Panc1 (cell line): ENCODE measurements at regions not wholly inside any gene's neighbourhood (a gene's known extent, or its start where the extent isn't known, plus 50 kb on each side); places are given as distances from the start of the nearest gene placed in this dataset.

Source experiments
- TCF7L2 ChIP-seq: IDR thresholded peaks from 2 replicates; pipeline ENCODE4 v1.6.1; 2011; ENCODE audit warnings: mild to moderate bottlenecking, low read depth, low read length, inconsistent platforms
- TF ChIP-seq, protein P1 (sequence below): fragments of 450-650 bp; IDR thresholded peaks from 2 replicates; pipeline ENCODE4 v1.5.1; 2017; ENCODE audit warnings: mild to moderate bottlenecking
- TF ChIP-seq, protein P2 (sequence below), 2 experiments: IDR thresholded peaks; 2 replicates each; pipeline ENCODE4 v1.6.1; 2011 to 2012; ENCODE audit warnings: low read depth in 2 of 2, control low read depth in 1 of 2, low read length in 1 of 2, mild to moderate bottlenecking in 1 of 2, moderate library complexity in 1 of 2; ENCODE audit not compliant: insufficient read depth in 1 of 2

DNA sequence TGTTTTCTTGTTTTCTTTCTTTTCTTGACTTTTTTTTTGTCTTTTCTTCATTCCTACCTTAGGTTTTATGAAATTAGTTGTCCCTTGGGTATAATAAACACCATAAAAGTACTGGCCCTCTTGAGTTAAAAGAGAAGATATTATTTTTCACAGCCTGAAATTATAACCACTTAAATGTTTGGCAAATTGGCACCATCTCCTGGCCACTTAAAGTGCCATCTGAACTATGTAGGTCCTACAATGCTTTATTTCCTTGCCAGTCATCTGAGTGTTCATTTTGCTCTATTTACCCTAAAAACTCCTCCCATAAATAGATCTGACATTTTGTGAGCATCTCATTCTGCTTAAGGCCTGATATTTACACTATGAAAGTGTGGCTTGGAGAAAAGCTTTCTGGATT, 98.9 kb upstream of the PRKCQ start:
- TF ChIP-seq, protein P1, sequence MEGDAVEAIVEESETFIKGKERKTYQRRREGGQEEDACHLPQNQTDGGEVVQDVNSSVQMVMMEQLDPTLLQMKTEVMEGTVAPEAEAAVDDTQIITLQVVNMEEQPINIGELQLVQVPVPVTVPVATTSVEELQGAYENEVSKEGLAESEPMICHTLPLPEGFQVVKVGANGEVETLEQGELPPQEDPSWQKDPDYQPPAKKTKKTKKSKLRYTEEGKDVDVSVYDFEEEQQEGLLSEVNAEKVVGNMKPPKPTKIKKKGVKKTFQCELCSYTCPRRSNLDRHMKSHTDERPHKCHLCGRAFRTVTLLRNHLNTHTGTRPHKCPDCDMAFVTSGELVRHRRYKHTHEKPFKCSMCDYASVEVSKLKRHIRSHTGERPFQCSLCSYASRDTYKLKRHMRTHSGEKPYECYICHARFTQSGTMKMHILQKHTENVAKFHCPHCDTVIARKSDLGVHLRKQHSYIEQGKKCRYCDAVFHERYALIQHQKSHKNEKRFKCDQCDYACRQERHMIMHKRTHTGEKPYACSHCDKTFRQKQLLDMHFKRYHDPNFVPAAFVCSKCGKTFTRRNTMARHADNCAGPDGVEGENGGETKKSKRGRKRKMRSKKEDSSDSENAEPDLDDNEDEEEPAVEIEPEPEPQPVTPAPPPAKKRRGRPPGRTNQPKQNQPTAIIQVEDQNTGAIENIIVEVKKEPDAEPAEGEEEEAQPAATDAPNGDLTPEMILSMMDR, result no peak
- TF ChIP-seq, protein P2, sequence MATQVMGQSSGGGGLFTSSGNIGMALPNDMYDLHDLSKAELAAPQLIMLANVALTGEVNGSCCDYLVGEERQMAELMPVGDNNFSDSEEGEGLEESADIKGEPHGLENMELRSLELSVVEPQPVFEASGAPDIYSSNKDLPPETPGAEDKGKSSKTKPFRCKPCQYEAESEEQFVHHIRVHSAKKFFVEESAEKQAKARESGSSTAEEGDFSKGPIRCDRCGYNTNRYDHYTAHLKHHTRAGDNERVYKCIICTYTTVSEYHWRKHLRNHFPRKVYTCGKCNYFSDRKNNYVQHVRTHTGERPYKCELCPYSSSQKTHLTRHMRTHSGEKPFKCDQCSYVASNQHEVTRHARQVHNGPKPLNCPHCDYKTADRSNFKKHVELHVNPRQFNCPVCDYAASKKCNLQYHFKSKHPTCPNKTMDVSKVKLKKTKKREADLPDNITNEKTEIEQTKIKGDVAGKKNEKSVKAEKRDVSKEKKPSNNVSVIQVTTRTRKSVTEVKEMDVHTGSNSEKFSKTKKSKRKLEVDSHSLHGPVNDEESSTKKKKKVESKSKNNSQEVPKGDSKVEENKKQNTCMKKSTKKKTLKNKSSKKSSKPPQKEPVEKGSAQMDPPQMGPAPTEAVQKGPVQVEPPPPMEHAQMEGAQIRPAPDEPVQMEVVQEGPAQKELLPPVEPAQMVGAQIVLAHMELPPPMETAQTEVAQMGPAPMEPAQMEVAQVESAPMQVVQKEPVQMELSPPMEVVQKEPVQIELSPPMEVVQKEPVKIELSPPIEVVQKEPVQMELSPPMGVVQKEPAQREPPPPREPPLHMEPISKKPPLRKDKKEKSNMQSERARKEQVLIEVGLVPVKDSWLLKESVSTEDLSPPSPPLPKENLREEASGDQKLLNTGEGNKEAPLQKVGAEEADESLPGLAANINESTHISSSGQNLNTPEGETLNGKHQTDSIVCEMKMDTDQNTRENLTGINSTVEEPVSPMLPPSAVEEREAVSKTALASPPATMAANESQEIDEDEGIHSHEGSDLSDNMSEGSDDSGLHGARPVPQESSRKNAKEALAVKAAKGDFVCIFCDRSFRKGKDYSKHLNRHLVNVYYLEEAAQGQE (IDR thresholded peaks at IDR 0.05; ENCODE audit: insufficient read depth in 1 of 2, low read depth in 2 of 2, low read length in 1 of 2), result no peak
- no peak for TF ChIP-seq TCF7L2
